Glutamatergic neuron (in vitro differentiated cells): ENCODE measurements at regions not wholly inside any gene's neighbourhood (a gene's known extent, or its start where the extent isn't known, plus 50 kb on each side); places are given as distances from the start of the nearest gene placed in this dataset.
A peak's percentile ranks its signal among the peaks of the same experiment; 100 is the strongest.

Source experiments
- DNase-seq: peaks from one replicate; pipeline ENCODE4 v3.0.0; 2022
- H3K27ac Mint-ChIP-seq: one replicate; pipeline ENCODE4 v1.8.0; 2020; ENCODE audit warnings: mild to moderate bottlenecking, mixed read lengths, inconsistent platforms; ENCODE audit not compliant: unreplicated experiment
- H3K27me3 Mint-ChIP-seq: one replicate; pipeline ENCODE4 v1.8.0; 2020; ENCODE audit warnings: mild to moderate bottlenecking, moderate library complexity, mixed read lengths, inconsistent platforms; ENCODE audit not compliant: unreplicated experiment
- H3K36me3 Mint-ChIP-seq: one replicate; pipeline ENCODE4 v1.8.0; 2020; ENCODE audit warnings: mild to moderate bottlenecking, mixed read lengths, inconsistent platforms; ENCODE audit not compliant: unreplicated experiment
- H3K4me1 Mint-ChIP-seq: one replicate; pipeline ENCODE4 v1.8.0; 2020; ENCODE audit warnings: mild to moderate bottlenecking, low read depth, mixed read lengths, inconsistent platforms; ENCODE audit not compliant: unreplicated experiment
- H3K4me3 Mint-ChIP-seq: one replicate; pipeline ENCODE4 v1.8.0; 2020; ENCODE audit warnings: mild to moderate bottlenecking, mixed read lengths, inconsistent platforms; ENCODE audit not compliant: unreplicated experiment
- H3K9me3 Mint-ChIP-seq: one replicate; pipeline ENCODE4 v1.8.0; 2020; ENCODE audit warnings: mild to moderate bottlenecking, moderate library complexity, mixed read lengths, inconsistent platforms; ENCODE audit not compliant: unreplicated experiment
- CTCF ChIP-seq: fragments of 200-600 bp; sonication (generic); IDR thresholded peaks from one replicate; pipeline ENCODE4 v1.5.0; 2021; ENCODE audit not compliant: partially characterized antibody, unreplicated experiment

- TF ChIP-seq CTCF, result no peak
- Mint-ChIP-seq H3K36me3 (no peaks in the 10 kb centered on the region), H3K4me3 (no peak overlapping the region), H3K4me1 (no peaks in the 10 kb centered on the region), H3K9me3 (no peaks in the 10 kb centered on the region), H3K27ac (no peak overlapping the region), H3K27me3 (no peaks in the 10 kb centered on the region)
- no peak for DNase-seq
Measured at GRCh38 chr18:66707473-66707872, 103.6 kb upstream of the CDH19 start.

GRCh38 chr18:66695281-66695680, 91.4 kb upstream of the CDH19 start:
- H3K9me3 Mint-ChIP-seq, result peaks cover 2% of the 10 kb centered on the region
- peaks cover 3% of the 10 kb centered on the region for H3K36me3 Mint-ChIP-seq
- DNase-seq, result no peak
- peaks cover 11% of the 10 kb centered on the region for H3K4me1 Mint-ChIP-seq
- H3K27ac Mint-ChIP-seq, result peak overlapping the region; percentile 79
- H3K27me3 Mint-ChIP-seq, result peaks cover 2% of the 10 kb centered on the region
- no peak for TF ChIP-seq CTCF
- H3K4me3 Mint-ChIP-seq, result no peak overlapping the region

- H3K27me3 Mint-ChIP-seq, result peaks cover 2% of the 10 kb centered on the region
- H3K27ac Mint-ChIP-seq, result peak overlapping the region; percentile 79
- peaks cover 11% of the 10 kb centered on the region for H3K4me1 Mint-ChIP-seq
- no peak for DNase-seq
- peaks cover 2% of the 10 kb centered on the region for H3K9me3 Mint-ChIP-seq
- H3K36me3 Mint-ChIP-seq, result peaks cover 3% of the 10 kb centered on the region
- H3K4me3 Mint-ChIP-seq, result no peak overlapping the region
- no peak for TF ChIP-seq CTCF
Measured at GRCh38 chr18:66694852-66695251, 91.0 kb upstream of the CDH19 start.

GRCh38 chr18:66687635-66688034, 83.7 kb upstream of the CDH19 start:
- peaks cover 2% of the 10 kb centered on the region for H3K27me3 Mint-ChIP-seq
- DNase-seq, result no peak
- H3K27ac Mint-ChIP-seq, result no peak overlapping the region
- H3K4me3 Mint-ChIP-seq, result no peak overlapping the region
- peaks cover 9% of the 10 kb centered on the region for H3K36me3 Mint-ChIP-seq
- H3K4me1 Mint-ChIP-seq, result peaks cover 5% of the 10 kb centered on the region
- peaks cover 9% of the 10 kb centered on the region for H3K9me3 Mint-ChIP-seq
- TF ChIP-seq CTCF, result no peak

- no peak for TF ChIP-seq CTCF
- Mint-ChIP-seq H3K4me3 (peak overlapping the region; percentile 11), H3K36me3 (peaks cover 6% of the 10 kb centered on the region), H3K4me1 (peaks cover 7% of the 10 kb centered on the region), H3K27me3 (no peaks in the 10 kb centered on the region), H3K27ac (peak overlapping the region; percentile 91), H3K9me3 (peaks cover 9% of the 10 kb centered on the region)
- no peak for DNase-seq
Measured at GRCh38 chr18:66682855-66683322, 79.0 kb upstream of the CDH19 start.
